Activated gamma-delta T cell (primary cell): ENCODE measurements at regions not wholly inside any gene's neighbourhood (a gene's known extent, or its start where the extent isn't known, plus 50 kb on each side); places are given as distances from the start of the nearest gene placed in this dataset.

Source experiments
- DNase-seq: peaks from one replicate; lab custom pipeline; 2025; lab: John Stamatoyannopoulos, UW

- no peak for DNase-seq
Observed at GRCh38 chr5:20554001-20554400, 566.0 kb upstream of the CDH18 start.

DNA sequence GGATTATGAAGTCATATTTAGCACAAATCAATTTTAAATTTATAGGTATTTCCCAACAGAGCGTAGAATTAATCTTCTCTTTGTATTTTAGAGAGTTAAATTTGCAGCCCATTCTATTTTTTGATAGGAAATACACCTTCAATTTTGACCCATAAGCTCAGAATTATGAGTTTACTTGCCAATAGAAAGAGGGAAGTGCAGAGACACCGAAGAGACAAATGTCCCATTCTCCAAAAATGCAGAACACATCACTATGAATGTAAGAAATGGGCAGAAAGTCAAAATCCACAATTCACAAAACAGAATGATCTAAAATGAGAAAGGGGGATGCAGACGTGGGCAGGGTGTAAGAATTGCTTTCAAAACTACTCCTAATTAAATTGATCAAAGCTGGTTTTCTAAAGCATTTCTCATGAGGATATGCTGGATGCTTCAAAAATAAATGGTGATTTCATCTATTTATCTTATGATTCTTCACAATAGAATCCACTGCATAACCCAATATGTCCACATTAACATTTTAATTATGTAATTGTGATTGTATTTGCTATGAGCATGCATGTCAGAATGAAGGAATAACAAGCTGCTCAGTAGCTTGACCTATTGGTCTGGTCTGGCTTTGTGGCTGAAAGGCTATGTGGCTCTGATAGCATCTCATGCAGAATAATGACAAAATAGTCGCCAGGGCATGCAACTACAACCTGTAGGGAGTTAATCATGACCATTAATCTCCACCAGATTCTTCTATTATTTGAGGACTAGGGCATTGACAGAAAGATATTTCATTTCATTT is 550.1 kb upstream of the CDH18 start:
- DNase-seq = no peak

DNA sequence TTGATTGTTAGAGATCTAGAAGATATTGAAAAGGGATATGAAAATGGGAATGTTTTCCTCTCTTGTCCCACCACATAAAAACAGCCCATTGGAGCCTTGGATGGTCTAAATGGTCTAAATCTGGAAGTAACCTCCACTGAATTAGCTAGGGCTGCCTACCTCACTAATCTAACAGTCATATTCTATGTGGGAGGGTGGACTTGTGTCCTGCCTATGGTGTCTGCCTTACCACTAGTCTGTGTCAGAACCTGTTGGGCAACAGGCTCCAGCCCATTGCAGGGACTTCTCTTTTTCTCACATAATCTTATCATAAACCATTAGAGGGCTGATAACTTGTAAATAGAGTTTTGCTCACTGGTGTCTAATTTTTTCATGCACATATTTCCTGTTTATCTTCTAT is 548.8 kb upstream of the CDH18 start:
- DNase-seq = no peak

- no peak for DNase-seq
Observed at GRCh38 chr5:20536341-20536740, 548.3 kb upstream of the CDH18 start.

DNA sequence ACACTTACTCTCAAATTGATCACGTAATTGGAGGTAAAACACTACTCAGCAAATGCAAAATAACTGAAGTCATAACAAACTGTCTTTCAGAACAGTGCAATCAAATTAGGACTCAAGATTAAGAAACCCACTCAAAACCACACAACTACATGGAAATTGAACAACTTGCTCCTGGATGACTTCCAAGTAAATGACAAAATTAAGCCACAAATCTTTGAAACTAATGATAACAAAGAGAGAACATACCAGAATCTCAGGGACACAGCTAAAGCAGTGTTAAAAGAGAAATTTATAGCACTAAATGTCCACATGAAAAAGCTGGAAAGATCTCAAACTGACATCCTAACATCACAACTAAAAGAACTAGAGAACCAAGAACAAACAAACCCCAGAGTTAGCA is 540.5 kb upstream of the CDH18 start:
- no peak for DNase-seq

DNA sequence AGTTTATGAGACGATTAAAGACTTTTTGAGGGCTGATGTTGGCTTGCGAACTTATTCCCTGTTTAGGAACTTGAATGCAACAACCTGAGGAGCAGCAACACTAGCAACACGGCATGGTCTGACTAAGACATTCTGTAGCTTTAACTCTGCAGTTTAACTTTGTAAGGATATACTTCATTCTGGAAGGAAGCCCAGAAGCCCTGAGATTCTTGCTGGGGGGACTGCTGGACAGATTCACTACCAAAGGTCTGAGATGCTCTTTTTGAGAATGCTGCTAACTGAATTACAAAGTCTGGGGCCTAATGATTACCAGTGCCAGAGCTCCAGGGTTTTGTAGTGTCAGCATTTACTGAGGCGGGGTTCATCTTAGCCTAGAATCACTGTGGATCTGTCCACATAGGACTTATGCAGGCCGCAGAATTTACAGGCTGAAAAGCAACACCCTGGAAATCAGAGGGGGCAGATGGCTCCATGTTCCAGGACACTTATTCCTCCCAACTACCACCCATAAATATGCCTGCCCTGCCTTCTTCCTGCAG is 537.1 kb upstream of the CDH18 start:
- no peak for DNase-seq

DNA sequence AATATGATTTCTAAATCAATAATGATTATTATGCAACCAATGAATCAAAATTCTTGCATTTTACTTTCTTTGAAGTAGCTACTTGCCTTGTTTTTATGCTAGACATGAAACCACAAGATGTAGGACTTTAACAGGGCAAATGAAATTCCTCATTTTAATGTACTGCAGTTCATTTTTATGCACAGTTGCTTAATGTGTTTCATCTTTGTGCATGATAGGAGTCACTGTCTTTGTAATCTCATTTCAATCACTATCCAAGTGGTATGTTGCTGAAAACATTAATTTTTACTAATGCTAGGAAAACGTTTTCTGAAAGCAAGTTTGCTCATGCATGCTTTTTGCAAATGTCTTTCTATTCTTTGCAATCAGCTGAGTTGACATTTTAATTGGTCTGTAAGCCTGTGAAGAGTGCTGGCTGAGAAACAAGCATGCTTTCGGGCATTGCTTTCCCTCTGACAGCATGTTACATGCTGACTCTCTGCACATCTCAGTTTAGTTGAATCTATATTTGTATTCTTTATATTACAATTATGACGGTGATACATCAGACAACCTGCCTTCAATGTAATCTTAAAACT is 535.0 kb upstream of the CDH18 start:
- no peak for DNase-seq

GRCh38 chr5:20515606-20516005 is 527.6 kb upstream of the CDH18 start:
- DNase-seq = no peak

DNA sequence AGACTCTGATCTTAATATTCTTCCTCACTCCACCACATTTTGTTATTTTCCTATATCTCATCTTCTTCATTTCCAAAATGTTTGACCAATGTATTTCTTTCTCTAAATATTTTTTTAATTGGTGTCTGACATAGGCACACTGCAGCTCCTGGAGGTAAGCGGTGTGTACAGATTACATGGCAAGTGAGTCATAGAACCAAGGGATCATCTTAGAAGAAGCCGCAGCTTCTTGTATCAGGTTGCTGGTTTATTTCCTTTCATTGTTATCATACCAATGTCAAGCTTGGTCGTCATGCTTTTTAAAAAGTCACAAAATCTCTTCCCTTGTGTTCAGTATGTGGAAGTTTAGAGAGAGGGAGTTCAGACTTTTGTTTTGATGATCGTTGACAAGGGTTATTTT is 526.1 kb upstream of the CDH18 start:
- no peak for DNase-seq

DNA sequence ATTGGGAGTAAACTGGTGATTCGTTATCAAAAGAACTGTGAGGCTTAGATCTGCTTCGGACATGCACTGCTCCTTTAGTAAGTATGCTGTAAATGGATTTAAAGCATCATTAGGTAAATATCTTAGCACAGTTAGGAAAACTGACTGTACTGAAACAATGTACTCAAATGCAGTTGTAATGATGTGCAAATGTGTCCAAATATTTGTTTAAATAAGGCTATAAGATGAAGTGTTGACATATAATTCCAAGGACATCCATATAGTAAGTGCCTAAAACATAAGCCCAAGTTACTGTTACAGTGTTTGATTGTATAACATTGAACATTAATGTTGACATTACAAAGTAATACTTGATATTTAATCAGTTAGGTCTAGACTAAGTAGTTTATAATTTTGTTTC is 512.5 kb upstream of the CDH18 start:
- DNase-seq = no peak

GRCh38 chr5:20498926-20499325 is 510.9 kb upstream of the CDH18 start:
- DNase-seq = no peak

DNA sequence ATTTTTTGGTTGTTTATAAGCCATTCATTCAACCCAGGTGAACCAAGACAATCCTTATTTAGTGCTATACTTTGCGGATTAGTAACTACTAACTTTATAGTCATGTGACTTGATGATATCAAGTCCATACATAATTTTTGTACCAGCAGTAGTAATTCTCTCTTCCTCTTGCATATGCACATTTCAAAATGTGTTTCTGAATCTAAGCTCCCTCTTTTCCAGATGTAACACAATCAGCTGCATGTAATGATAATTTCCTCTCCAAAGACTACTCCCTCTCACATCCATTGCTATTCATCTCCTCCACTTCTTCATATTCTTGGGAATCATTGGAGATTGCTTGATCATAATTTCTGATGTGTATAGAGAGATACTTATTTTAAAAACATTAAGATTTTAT is 510.1 kb upstream of the CDH18 start:
- no peak for DNase-seq

DNA sequence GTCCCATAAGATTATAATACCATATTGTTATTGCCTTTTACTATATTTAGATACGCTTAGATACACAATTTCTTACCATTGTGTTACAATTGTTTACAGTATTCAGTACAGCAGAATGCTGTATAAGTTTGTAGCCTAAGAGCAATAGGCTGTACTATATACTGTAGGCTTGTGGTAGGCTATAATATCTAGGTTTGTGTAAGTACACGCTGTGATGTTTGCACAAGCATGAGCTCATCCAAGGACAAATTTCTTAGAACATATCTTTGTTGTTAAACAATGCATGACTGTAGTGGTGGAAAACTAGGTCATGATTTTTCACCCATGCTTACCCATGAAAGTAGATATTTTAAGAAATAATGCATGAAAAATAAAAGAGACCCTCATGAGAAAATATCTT is 509.4 kb upstream of the CDH18 start:
- DNase-seq = no peak

GRCh38 chr5:20494706-20495105 is 506.7 kb upstream of the CDH18 start:
- no peak for DNase-seq

GRCh38 chr5:20486826-20487225 is 498.8 kb upstream of the CDH18 start:
- no peak for DNase-seq

DNA sequence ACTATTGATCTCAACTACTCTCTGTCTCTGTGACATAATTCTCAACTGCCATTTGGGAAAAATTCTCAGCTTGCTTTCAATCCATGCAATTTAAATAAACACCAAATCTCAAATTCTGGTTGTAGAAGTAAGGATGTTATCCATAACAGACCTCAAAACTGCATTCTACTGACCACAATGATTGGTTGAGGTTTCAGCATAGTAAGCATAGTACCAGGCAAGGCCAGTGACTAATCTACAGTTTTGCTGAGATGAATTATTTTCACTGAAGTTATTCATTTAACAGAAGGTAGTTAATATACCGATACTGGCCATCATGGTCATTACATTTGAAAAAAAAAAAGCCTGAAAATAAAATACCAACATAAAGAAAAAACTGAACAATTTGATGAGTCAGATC is 488.0 kb upstream of the CDH18 start:
- DNase-seq = no peak

DNA sequence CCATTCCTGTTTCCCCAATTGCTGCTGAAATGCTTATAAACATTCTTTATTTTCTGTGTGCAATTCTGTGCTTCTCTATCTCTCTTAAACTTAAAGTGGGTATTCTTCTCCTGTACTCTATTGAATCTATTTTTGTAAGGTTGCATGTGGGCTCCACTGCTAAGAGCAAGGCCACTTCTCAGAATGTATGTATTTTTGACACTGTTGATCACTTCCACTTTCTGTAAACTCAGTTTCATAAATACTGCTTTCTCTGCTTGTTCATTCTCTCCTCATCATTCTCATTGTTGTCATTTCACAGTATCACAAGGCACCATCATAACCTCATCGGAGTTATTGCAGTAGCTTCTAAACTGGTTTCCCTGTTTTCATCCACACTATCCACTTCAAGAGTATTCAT is 483.0 kb upstream of the CDH18 start:
- DNase-seq = no peak

DNA sequence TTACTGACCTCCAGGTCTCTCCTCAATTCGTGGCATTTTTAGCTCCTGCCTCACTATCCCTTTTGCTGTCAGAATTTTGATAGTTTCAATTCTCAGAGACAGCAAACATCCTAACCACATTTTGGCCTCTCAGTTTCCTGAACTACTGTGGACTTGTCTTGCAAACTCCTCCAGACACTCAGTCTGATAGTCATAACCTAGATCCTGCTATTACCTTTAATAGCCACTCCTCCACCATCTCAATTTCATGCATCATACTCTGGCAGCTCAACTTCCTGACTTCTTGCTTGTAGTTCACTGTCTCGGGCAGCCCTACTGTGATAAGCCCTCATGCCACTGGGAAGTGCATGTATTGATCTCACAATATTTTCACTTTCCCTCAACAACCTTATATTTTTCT is 481.8 kb upstream of the CDH18 start:
- DNase-seq = no peak

DNA sequence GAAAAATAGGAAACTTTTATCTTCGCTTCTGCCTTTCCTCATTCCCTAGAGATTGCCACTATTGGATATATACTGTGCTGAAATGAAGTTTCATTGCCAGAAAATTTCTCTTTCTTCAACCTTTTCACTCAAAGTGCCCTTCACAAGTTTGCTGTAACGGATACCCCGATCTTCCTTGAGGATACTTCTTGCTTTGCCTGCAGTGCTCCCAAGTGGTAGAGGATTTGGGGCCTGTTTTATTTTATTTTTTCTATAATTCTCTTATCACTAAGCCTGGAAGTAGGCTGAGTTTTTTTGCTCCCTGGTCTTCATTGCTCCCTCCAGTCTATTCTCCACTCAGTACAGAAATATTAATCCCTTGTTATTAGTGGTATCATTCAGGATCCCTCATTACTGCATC is 481.4 kb upstream of the CDH18 start:
- no peak for DNase-seq

DNA sequence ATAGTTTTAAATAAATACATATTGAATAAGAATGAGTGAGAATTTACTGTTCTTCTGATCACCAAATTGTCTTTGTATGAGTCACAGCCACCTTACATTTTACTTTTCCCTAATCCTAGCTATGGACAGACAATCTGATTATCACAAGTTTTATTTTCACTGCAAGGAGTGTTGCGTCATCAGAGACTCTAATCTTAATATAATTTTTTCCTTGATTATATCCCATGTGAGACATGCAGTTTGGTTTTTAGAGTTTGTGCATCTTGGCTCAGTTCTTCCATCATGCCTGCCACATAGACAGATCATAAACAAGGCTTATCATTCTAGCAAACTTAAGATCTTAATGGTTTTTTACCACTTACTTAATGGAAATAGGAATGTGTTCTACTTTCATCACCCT is 478.5 kb upstream of the CDH18 start:
- no peak for DNase-seq

- DNase-seq = no peak
Observed at GRCh38 chr5:20463206-20463605, 475.2 kb upstream of the CDH18 start.

DNA sequence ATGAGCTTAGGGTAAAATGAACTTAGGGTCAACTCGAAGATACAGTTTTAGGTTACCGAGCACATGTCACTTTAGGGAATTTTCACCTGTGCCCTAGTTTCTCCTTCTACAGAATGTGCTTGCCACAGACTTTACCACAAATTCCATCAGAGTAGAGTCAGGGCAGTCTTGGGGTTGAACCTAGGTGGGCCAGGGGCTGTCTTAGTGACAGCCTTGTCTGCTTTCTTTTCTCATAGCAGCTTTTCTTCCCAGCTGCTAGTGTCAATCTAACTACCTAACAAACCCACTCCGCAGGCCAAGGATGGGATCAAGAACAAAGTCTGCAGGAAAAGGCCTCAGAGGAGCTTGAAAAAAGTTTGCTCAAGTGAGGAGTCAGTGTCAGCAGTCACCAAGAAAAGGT is 458.1 kb upstream of the CDH18 start:
- no peak for DNase-seq

DNA sequence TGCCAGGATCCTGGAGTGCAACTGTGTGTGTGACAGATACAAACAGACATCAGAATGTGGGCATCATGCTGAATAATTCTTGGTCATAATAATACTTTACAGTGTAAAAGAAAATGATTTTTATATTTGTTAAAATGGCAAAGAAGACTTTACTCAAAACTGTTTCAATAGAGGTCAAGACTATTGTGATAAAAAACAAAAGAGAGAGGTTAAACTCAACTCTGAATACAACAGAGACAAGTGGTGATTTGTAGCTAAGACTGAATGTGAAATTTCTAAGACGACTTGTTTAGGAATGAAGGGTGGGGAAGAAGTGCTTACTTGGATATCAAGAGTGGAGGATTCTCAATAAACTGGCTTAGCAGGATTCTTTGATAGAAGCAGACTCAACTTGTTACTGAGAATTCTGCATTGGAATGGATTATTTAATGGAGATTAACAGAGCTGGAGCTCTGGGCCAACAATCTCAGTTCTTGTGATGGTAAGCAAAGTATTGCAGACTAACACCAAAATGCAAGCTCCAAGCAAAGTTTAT is 457.4 kb upstream of the CDH18 start:
- no peak for DNase-seq

DNA sequence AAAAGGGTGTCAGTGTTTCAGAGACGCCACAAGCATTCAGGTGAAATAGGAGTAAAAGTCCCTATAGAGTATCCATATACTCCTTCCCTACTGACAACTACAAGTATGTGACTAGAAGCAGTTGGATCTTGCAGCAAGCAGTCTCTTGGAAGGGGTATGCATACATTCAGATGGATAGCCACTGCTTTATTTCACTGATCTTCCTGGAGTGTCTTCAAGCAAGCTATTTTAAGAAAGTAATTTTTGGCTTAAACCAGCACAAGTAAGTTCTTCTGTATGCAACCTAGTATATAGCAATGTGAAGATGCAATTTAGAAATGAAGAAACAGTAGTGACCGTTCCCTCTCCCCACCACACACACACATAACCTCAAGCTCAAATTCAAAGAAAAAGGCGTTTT is 446.8 kb upstream of the CDH18 start:
- DNase-seq = no peak
